RCC 7860 (cell line): ENCODE measurements at regions not wholly inside any gene's neighbourhood (a gene's known extent, or its start where the extent isn't known, plus 50 kb on each side); places are given as distances from the start of the nearest gene placed in this dataset.

ENCODE experiments used
- DNase-seq: peaks from one replicate; pipeline ENCODE4 v3.0.0-alpha.2; 2015; ENCODE audit warnings: low spot score
- FAIRE-seq: peaks from 2 replicates; lab custom pipeline; 2012; peaks lifted over from hg19 to GRCh38; lab: Jason Lieb, UNC

GRCh38 chr4:141913928-141914327 lies 277.5 kb downstream of the IL15 start:
- FAIRE-seq (no peak), DNase-seq (no peak)

GRCh38 chr4:141914746-141915145 lies 278.4 kb downstream of the IL15 start:
- DNase-seq, result no peak
- no peak for FAIRE-seq

GRCh38 chr4:141919649-141920048 lies 283.3 kb downstream of the IL15 start:
- FAIRE-seq (no peak), DNase-seq (no peak)

- no peak for FAIRE-seq
- DNase-seq, result no peak
Measured at GRCh38 chr4:141921293-141921692, 284.9 kb downstream of the IL15 start.

GRCh38 chr4:141922236-141922635 lies 285.9 kb downstream of the IL15 start:
- DNase-seq (no peak), FAIRE-seq (no peak)

DNA sequence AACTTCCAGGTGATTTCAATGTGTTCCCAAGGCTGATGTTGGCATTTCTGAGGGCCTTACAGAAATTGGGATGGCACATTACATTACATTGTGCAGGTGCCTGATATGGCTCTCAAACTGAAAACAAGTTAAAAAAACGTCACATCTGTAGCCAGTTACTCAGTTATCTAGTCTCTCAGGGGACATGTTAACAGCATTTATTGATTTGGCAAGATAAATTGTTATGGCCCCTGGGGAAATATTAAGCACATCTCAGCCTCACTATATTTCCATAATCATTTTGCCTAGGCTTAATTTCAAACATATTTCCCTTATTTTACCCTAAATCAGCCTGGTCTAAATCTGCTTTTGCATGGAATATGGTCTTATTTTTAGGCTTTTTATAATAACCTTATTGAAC lies 290.0 kb downstream of the IL15 start:
- DNase-seq (no peak), FAIRE-seq (no peak)

GRCh38 chr4:141932490-141932889 lies 296.1 kb downstream of the IL15 start:
- DNase-seq (no peak), FAIRE-seq (no peak)

- no peak for FAIRE-seq
- no peak for DNase-seq
Measured at GRCh38 chr4:141933978-141934377, 297.6 kb downstream of the IL15 start.

DNA sequence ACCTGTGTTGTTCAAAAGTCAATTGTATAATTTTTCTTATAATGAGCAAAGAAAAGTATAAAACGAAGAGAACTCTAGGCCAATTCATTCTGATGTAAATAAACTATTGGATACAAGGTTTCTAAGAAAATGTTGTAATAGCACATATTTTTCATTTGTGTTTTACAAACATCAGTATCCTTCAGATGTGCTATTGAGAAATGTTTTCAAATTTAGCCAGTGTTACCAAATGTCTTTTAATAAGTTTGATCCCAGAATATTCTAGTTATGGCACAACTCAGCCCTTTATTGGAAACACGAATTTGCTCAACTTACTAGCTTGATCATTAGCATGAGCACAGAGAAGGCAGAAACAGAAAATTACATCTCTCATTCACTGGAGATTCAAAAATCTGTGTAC lies 319.3 kb downstream of the IL15 start:
- DNase-seq, result no peak
- FAIRE-seq, result no peak

GRCh38 chr4:141957416-141957815 lies 321.0 kb downstream of the IL15 start:
- DNase-seq (no peak), FAIRE-seq (no peak)

DNA sequence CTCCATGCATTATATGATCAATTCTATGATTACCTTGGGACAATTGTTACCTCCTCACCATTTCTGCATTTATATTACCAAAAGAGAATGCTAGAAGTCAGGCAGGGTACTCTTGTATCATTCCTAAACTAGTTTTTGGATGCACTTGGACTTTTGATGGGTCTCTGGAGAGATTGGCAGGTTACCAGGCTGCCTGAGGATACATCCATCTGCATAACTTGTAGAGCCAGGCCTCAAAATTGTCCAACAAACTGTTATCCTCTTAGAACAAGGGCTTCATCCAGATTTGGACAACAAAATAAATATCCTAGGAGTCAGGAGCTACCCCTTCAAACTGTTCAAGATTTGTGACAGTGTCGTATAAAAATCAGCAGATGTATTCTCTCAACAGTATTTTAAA lies 326.1 kb downstream of the IL15 start:
- no peak for DNase-seq
- no peak for FAIRE-seq

- DNase-seq (no peak), FAIRE-seq (no peak)
Measured at GRCh38 chr4:141971869-141972268, 335.5 kb downstream of the IL15 start.

GRCh38 chr4:141972950-141973349 lies 336.6 kb downstream of the IL15 start:
- DNase-seq (no peak), FAIRE-seq (no peak)
